Mesothelial cell of epicardium (in vitro differentiated cells): ENCODE measurements at regions not wholly inside any gene's neighbourhood (a gene's known extent, or its start where the extent isn't known, plus 50 kb on each side); places are given as distances from the start of the nearest gene placed in this dataset.

Experiments used
- DNase-seq, 2 experiments: peaks; one replicate each; pipeline ENCODE4 v3.0.0; 2021; ENCODE audit warnings: low spot score in 2 of 2; ENCODE audit not compliant: unreplicated experiment in 2 of 2
- H3K27ac Mint-ChIP-seq: 2 replicates; pipeline ENCODE4 v1.8.0; 2021; ENCODE audit warnings: mixed read lengths
- H3K27me3 Mint-ChIP-seq: 2 replicates; pipeline ENCODE4 v1.8.0; 2021; ENCODE audit warnings: low read depth, mixed read lengths
- H3K36me3 Mint-ChIP-seq: 2 replicates; pipeline ENCODE4 v1.8.0; 2021; ENCODE audit warnings: mixed read lengths
- H3K4me1 Mint-ChIP-seq: 2 replicates; pipeline ENCODE4 v1.8.0; 2021; ENCODE audit warnings: mixed read lengths
- H3K4me3 Mint-ChIP-seq: 2 replicates; pipeline ENCODE4 v1.8.0; 2021; ENCODE audit warnings: mild to moderate bottlenecking, moderate library complexity, mixed read lengths
- H3K9me3 Mint-ChIP-seq: 2 replicates; pipeline ENCODE4 v1.8.0; 2021; ENCODE audit warnings: mixed read lengths
- CTCF ChIP-seq: fragments of 200-600 bp; sonication (generic); IDR thresholded peaks from one replicate; pipeline ENCODE4 v1.5.0; 2021; ENCODE audit warnings: antibody characterized with exemption; ENCODE audit not compliant: unreplicated experiment

- no peak for DNase-seq
- Mint-ChIP-seq H3K27me3 (peaks cover 8% of the 10 kb centered on the region), H3K4me3 (no peak overlapping the region), H3K27ac (no peak overlapping the region), H3K36me3 (no peaks in the 10 kb centered on the region), H3K9me3 (no peaks in the 10 kb centered on the region), H3K4me1 (no peaks in the 10 kb centered on the region)
- no peak for TF ChIP-seq CTCF
Observed at GRCh38 chr3:80297720-80298119, 529.9 kb upstream of the ROBO1 start.

- Mint-ChIP-seq H3K4me1 (peaks cover 31% of the 10 kb centered on the region), H3K36me3 (no peaks in the 10 kb centered on the region), H3K9me3 (peaks cover 4% of the 10 kb centered on the region), H3K27ac (no peak overlapping the region), H3K4me3 (no peak overlapping the region), H3K27me3 (no peaks in the 10 kb centered on the region)
- TF ChIP-seq CTCF = no peak
- no peak for DNase-seq
Observed at GRCh38 chr3:80285388-80285787, 517.6 kb upstream of the ROBO1 start.

- Mint-ChIP-seq H3K27me3 (no peaks in the 10 kb centered on the region), H3K4me1 (peaks cover 27% of the 10 kb centered on the region), H3K36me3 (no peaks in the 10 kb centered on the region), H3K27ac (no peak overlapping the region), H3K9me3 (peaks cover 4% of the 10 kb centered on the region), H3K4me3 (no peak overlapping the region)
- no peak for TF ChIP-seq CTCF
- DNase-seq = no peak
Observed at GRCh38 chr3:80283783-80284182, 516.0 kb upstream of the ROBO1 start.

GRCh38 chr3:80278056-80278455 is 510.3 kb upstream of the ROBO1 start:
- peaks cover 3% of the 10 kb centered on the region for H3K4me1 Mint-ChIP-seq
- no peak overlapping the region for H3K27ac Mint-ChIP-seq
- H3K36me3 Mint-ChIP-seq = no peaks in the 10 kb centered on the region
- H3K27me3 Mint-ChIP-seq = no peaks in the 10 kb centered on the region
- no peak for TF ChIP-seq CTCF
- H3K4me3 Mint-ChIP-seq = peak overlapping the region; percentile 16
- no peak for DNase-seq
- peaks cover 4% of the 10 kb centered on the region for H3K9me3 Mint-ChIP-seq

GRCh38 chr3:80275120-80275519 is 507.3 kb upstream of the ROBO1 start:
- Mint-ChIP-seq H3K36me3 (no peaks in the 10 kb centered on the region), H3K9me3 (no peaks in the 10 kb centered on the region), H3K27ac (no peak overlapping the region), H3K4me3 (no peak overlapping the region), H3K27me3 (peaks cover 1% of the 10 kb centered on the region), H3K4me1 (no peaks in the 10 kb centered on the region)
- no peak for TF ChIP-seq CTCF
- no peak for DNase-seq

GRCh38 chr3:80263260-80263659 is 495.5 kb upstream of the ROBO1 start:
- H3K27ac Mint-ChIP-seq = no peak overlapping the region
- H3K4me3 Mint-ChIP-seq = no peak overlapping the region
- no peaks in the 10 kb centered on the region for H3K27me3 Mint-ChIP-seq
- no peak for TF ChIP-seq CTCF
- no peak for DNase-seq
- H3K4me1 Mint-ChIP-seq = peaks cover 10% of the 10 kb centered on the region
- H3K9me3 Mint-ChIP-seq = peaks cover 17% of the 10 kb centered on the region
- peaks cover 2% of the 10 kb centered on the region for H3K36me3 Mint-ChIP-seq
